Sigmoid colon (tissue), 6 donors: ENCODE measurements at regions not wholly inside any gene's neighbourhood (a gene's known extent, or its start where the extent isn't known, plus 50 kb on each side); places are given as distances from the start of the nearest gene placed in this dataset.

Experiments used
- DNase-seq: peaks from one replicate; pipeline ENCODE4 v3.0.0-alpha.2; 2019
- H3K27ac ChIP-seq, 4 donors: fragments of 200-600 bp; sonication (generic); one replicate each; pipeline ENCODE4 v1.5.1; 2016 to 2019; ENCODE audit warnings: mild to moderate bottlenecking in 1 of 4
- H3K27me3 ChIP-seq, 3 donors: fragments of 200-600 bp; sonication (generic); one replicate each; pipeline ENCODE4 v1.5.1; 2019; ENCODE audit warnings: mild to moderate bottlenecking in 1 of 3
- H3K36me3 ChIP-seq, 4 donors: fragments of 200-600 bp; sonication (generic); one replicate each; pipeline ENCODE4 v1.5.1; 2016 to 2019
- H3K4me1 ChIP-seq, 4 donors: fragments of 200-600 bp; sonication (generic); one replicate each; pipeline ENCODE4 v1.5.1; 2017 to 2019
- H3K4me3 ChIP-seq, 4 donors: fragments of 200-600 bp; sonication (generic); one replicate each; pipeline ENCODE4 v1.5.1; 2017 to 2019; ENCODE audit warnings: mild to moderate bottlenecking in 2 of 4, moderate library complexity in 1 of 4
- H3K9me3 ChIP-seq, 4 donors: fragments of 200-600 bp in 3 of 4; sonication (generic) in 3 of 4; one replicate each; pipeline versions ENCODE4 v1.5.1 to v1.6.1; 2013 to 2019
- CTCF ChIP-seq, 4 experiments: fragments of 450-650 bp in 3 of 4; fragments of 200-600 bp in 1 of 4; IDR thresholded peaks; one replicate each; pipeline ENCODE4 v1.5.1; 2016 to 2019; ENCODE audit warnings: antibody characterized with exemption in 4 of 4, mild to moderate bottlenecking in 3 of 4, moderate library complexity in 2 of 4
- EP300 ChIP-seq, 4 donors: sonication (generic); formaldehyde crosslinking; IDR thresholded peaks; one replicate each; pipeline ENCODE4 v1.6.1; 2017; ENCODE audit warnings: antibody characterized with exemption in 4 of 4
- POLR2A ChIP-seq, 2 donors: fragments of 450-650 bp; IDR thresholded peaks; one replicate each; pipeline ENCODE4 v1.6.1; 2016; ENCODE audit warnings: antibody characterized with exemption in 2 of 2, mild to moderate bottlenecking in 2 of 2, moderate library complexity in 2 of 2
- POLR2AphosphoS5 ChIP-seq, 4 donors: sonication (generic); formaldehyde crosslinking; IDR thresholded peaks; one replicate each; pipeline ENCODE4 v1.6.1; 2017; ENCODE audit warnings: antibody characterized with exemption in 4 of 4
- WGBS, 2 donors: extraction: QIAGEN DNeasy Blood & Tissue Kit; methylation state at CpG; one replicate each; pipeline ENCODE4 v1.1.7; 2013; 5-methylcytosine and 5-hydroxymethylcytosine counted together
- intact Hi-C: fragments of 100-400 bp; cut with DNase I; formaldehyde crosslinking; loops from one replicate; pipeline ENCODE4 v1.15.1; 2023
- donor health status: healthy with polysubstance abuse.
- donor health status: healthy.

- WGBS, 2 donors = 89% methylated on average over 4 of the region's 4 CpGs
- intact Hi-C loops = no loop called here
- DNase-seq = no peak
- TF ChIP-seq CTCF (IDR thresholded peaks at IDR 0.05) = no peak
- TF ChIP-seq POLR2AphosphoS5 (IDR thresholded peaks at IDR 0.05) = no peak
- TF ChIP-seq POLR2A (IDR thresholded peaks at IDR 0.05) = no peak
- no peak for TF ChIP-seq EP300 (IDR thresholded peaks at IDR 0.05)
- Histone ChIP-seq H3K27ac (no peak overlapping the region), H3K27me3 (no peaks in the 10 kb centered on the region), H3K36me3 (no peaks in the 10 kb centered on the region), H3K9me3 (no peaks in the 10 kb centered on the region), H3K4me3 (no peak overlapping the region), H3K4me1 (no peaks in the 10 kb centered on the region)
Measured at GRCh38 chr3:74165211-74165610, 449.2 kb downstream of the CNTN3 start.

DNA sequence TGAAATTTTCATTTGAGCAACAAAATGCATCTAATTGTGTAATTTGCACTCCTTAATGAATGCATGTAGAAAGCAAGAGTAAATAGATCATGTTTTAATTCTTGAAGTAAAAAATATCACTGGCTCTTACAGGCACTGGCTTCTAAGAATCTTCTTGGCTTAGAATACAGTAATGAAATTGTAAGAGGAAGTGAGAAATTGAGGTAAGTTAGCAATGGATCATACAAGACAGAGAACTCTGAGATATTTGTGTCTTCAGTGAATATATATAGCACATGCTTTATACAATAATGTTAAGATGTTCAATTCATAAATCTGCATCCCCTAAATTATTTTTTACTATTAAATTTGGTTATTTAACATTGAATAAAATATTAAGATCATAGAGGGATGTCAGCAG, 465.0 kb downstream of the CNTN3 start:
- Histone ChIP-seq H3K4me1 (no peaks in the 10 kb centered on the region), H3K4me3 (no peak overlapping the region), H3K27ac (no peak overlapping the region), H3K27me3 (no peaks in the 10 kb centered on the region), H3K9me3 (no peaks in the 10 kb centered on the region), H3K36me3 (no peaks in the 10 kb centered on the region)
- intact Hi-C loops = no loop called here
- DNase-seq = no peak
- TF ChIP-seq EP300 (IDR thresholded peaks at IDR 0.05) (no peak), POLR2AphosphoS5 (IDR thresholded peaks at IDR 0.05) (no peak)

DNA sequence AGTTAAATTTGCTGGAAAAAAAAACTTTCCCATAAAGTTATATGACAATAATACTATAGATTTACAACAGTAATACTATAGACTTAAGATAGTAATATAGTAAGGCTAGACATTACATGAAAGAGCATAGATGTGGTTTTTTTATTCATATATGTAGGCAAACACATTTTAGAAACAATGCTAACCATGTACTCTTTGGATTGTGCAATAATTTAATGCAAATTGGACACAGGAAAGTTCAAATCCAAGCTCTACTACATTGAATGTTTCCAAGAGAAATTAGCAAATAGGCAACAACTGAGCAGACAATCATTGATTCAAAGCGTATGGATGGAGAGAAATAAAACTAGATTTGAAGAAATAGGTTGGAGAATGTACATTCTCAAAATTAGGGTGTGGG, 469.2 kb downstream of the CNTN3 start:
- no peaks in the 10 kb centered on the region for H3K27me3 ChIP-seq
- 83 to 86% methylated on average over 1 of the region's 1 CpG for WGBS, 2 donors
- TF ChIP-seq EP300 (IDR thresholded peaks at IDR 0.05) = no peak
- no peak for TF ChIP-seq CTCF (IDR thresholded peaks at IDR 0.05)
- no peak for TF ChIP-seq POLR2AphosphoS5 (IDR thresholded peaks at IDR 0.05)
- no peak for TF ChIP-seq POLR2A (IDR thresholded peaks at IDR 0.05)
- intact Hi-C loops = no loop called here
- no peaks in the 10 kb centered on the region for H3K36me3 ChIP-seq
- no peaks in the 10 kb centered on the region for H3K9me3 ChIP-seq
- H3K27ac ChIP-seq = no peak overlapping the region
- no peak for DNase-seq
- H3K4me1 ChIP-seq = no peaks in the 10 kb centered on the region
- no peak overlapping the region for H3K4me3 ChIP-seq

DNA sequence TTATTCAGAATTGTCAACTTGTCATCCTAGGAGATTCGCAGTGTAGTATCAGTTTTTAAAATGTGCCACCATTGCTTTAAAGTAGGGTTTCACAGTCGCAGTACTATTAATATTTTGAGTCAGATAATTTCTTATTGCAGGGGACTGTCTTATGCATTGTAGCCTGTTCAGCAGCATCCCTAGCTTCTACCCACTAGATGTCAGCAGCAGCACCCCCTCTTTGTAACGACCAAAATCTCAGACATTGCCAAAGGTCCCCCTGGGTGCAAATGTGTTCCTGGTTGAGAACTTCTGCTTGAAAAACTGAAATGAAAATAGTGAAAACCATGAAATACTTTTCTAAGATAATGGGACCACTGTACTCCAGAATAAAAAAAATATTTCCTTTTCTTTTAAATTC, 474.8 kb downstream of the CNTN3 start:
- Histone ChIP-seq H3K27me3 (no peaks in the 10 kb centered on the region), H3K4me1 (no peaks in the 10 kb centered on the region), H3K4me3 (no peak overlapping the region), H3K36me3 (no peaks in the 10 kb centered on the region), H3K9me3 (no peaks in the 10 kb centered on the region), H3K27ac (no peak overlapping the region)
- WGBS, 2 donors = 59 to 60% methylated on average over 3 of the region's 3 CpGs
- intact Hi-C loops = no loop called here
- DNase-seq = no peak
- TF ChIP-seq EP300 (IDR thresholded peaks at IDR 0.05) = no peak
- no peak for TF ChIP-seq POLR2A (IDR thresholded peaks at IDR 0.05)
- TF ChIP-seq CTCF (IDR thresholded peaks at IDR 0.05) = no peak
- no peak for TF ChIP-seq POLR2AphosphoS5 (IDR thresholded peaks at IDR 0.05)

DNA sequence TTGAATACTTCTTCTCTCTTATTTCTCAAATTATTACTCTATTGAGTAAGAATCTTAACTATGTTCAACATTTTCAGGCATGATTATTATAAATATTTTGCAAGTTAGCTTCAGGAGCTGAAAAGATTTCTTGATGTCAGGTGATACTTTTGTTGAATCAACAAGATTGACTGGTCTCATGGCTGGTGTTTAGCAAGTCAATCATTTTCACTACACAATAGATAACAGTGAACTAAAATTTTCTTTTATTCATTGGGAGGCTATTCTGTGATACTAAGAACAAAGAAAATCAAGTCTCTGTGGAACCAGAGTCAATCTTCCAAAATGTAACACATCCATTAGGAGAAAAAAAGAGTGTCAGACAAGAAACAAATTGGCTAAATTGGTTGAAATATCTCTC, 476.7 kb downstream of the CNTN3 start:
- H3K9me3 ChIP-seq = no peaks in the 10 kb centered on the region
- H3K4me3 ChIP-seq = no peak overlapping the region
- no peak for TF ChIP-seq CTCF (IDR thresholded peaks at IDR 0.05)
- TF ChIP-seq POLR2AphosphoS5 (IDR thresholded peaks at IDR 0.05) = no peak
- TF ChIP-seq EP300 (IDR thresholded peaks at IDR 0.05) = no peak
- no peak for TF ChIP-seq POLR2A (IDR thresholded peaks at IDR 0.05)
- H3K4me1 ChIP-seq = no peaks in the 10 kb centered on the region
- DNase-seq = no peak
- no peak overlapping the region for H3K27ac ChIP-seq
- H3K36me3 ChIP-seq = no peaks in the 10 kb centered on the region
- H3K27me3 ChIP-seq = no peaks in the 10 kb centered on the region
- intact Hi-C loops = no loop called here
